ENCODE measurements at regions not wholly inside any gene's neighbourhood (a gene's known extent, or its start where the extent isn't known, plus 50 kb on each side); places are given as distances from the start of the nearest gene placed in this dataset.

GRCh38 chr5:25909163-25909562 is 1129.2 kb downstream of the CDH9 start:
- no peak for DNase-seq
- ChIA-PET POLR2A (no interaction called here), CTCF (no interaction called here)
- intact Hi-C loops (cut with micrococcal nuclease): no loop called here
- no peaks in the 10 kb centered on the region for H3K36me3 Mint-ChIP-seq (ENCODE audit: low read depth)
- ATAC-seq (ENCODE audit: low read depth): no peak
- H3K4me3 Mint-ChIP-seq: no peak overlapping the region
- H3K27me3 Mint-ChIP-seq: no peaks in the 10 kb centered on the region
- no peaks in the 10 kb centered on the region for H3K4me1 Mint-ChIP-seq
- peaks cover 12% of the 10 kb centered on the region for H3K9me3 Mint-ChIP-seq
- no peak for TF ChIP-seq CTCF (IDR thresholded peaks at IDR 0.05)
- H3K27ac Mint-ChIP-seq: no peak overlapping the region

- POLR2A ChIA-PET: no interaction called here
- intact Hi-C loops (cut with micrococcal nuclease): no loop called here
- DNase-seq (no peak), ATAC-seq (ENCODE audit: low read depth) (no peak)
- CTCF ChIA-PET: no interaction called here
- Mint-ChIP-seq H3K36me3 (ENCODE audit: low read depth) (no peaks in the 10 kb centered on the region), H3K9me3 (peaks cover 13% of the 10 kb centered on the region), H3K27ac (no peak overlapping the region), H3K4me1 (no peaks in the 10 kb centered on the region), H3K4me3 (no peak overlapping the region), H3K27me3 (no peaks in the 10 kb centered on the region)
- TF ChIP-seq CTCF (IDR thresholded peaks at IDR 0.05): no peak
Measured at GRCh38 chr5:25905646-25906045, 1132.7 kb downstream of the CDH9 start.

GRCh38 chr5:25892211-25892610 is 1146.2 kb downstream of the CDH9 start:
- ChIA-PET CTCF (no interaction called here), POLR2A (no interaction called here)
- no peak overlapping the region for H3K27ac Mint-ChIP-seq

GRCh38 chr5:25891691-25892090 is 1146.7 kb downstream of the CDH9 start:
- TF ChIP-seq CTCF (IDR thresholded peaks at IDR 0.05): no peak
- ATAC-seq (ENCODE audit: low read depth) (no peak), DNase-seq (no peak)
- no peaks in the 10 kb centered on the region for H3K36me3 Mint-ChIP-seq (ENCODE audit: low read depth)
- intact Hi-C loops (cut with micrococcal nuclease): no loop called here
- H3K4me1 Mint-ChIP-seq: no peaks in the 10 kb centered on the region
- H3K27me3 Mint-ChIP-seq: no peaks in the 10 kb centered on the region
- ChIA-PET CTCF (no interaction called here), POLR2A (no interaction called here)
- peaks cover 4% of the 10 kb centered on the region for H3K9me3 Mint-ChIP-seq
- H3K27ac Mint-ChIP-seq: no peak overlapping the region
- no peak overlapping the region for H3K4me3 Mint-ChIP-seq

More at GRCh38 chr5:25892211-25892610, 1146.2 kb downstream of the CDH9 start:
- H3K4me3 Mint-ChIP-seq: no peak overlapping the region
- H3K27me3 Mint-ChIP-seq: no peaks in the 10 kb centered on the region
- intact Hi-C loops (cut with micrococcal nuclease): no loop called here
- no peaks in the 10 kb centered on the region for H3K4me1 Mint-ChIP-seq
- ATAC-seq (ENCODE audit: low read depth) (no peak), DNase-seq (no peak)
- no peaks in the 10 kb centered on the region for H3K36me3 Mint-ChIP-seq (ENCODE audit: low read depth)
- peaks cover 2% of the 10 kb centered on the region for H3K9me3 Mint-ChIP-seq
- TF ChIP-seq CTCF (IDR thresholded peaks at IDR 0.05): no peak

GRCh38 chr5:25881318-25882036 is 1156.9 kb downstream of the CDH9 start:
- POLR2A ChIA-PET: no interaction called here
- intact Hi-C loops (cut with micrococcal nuclease): no loop called here
- ATAC-seq (ENCODE audit: low read depth): no peak
- Mint-ChIP-seq H3K4me1 (no peaks in the 10 kb centered on the region), H3K4me3 (no peak overlapping the region), H3K36me3 (ENCODE audit: low read depth) (no peaks in the 10 kb centered on the region), H3K27me3 (no peaks in the 10 kb centered on the region), H3K27ac (no peak overlapping the region), H3K9me3 (no peaks in the 10 kb centered on the region)
- DNase-seq: no peak
- CTCF ChIA-PET: no interaction called here
- TF ChIP-seq CTCF (IDR thresholded peaks at IDR 0.05): no peak

Measured in activated B cell treated with CpG ODN at 0.5 μM for 24 hours (primary cell).